ENCODE measurements at regions not wholly inside any gene's neighbourhood (a gene's known extent, or its start where the extent isn't known, plus 50 kb on each side); places are given as distances from the start of the nearest gene placed in this dataset.
"Not testable (repeated sequence)": the region's sequence is repeated elsewhere in the genome, so short reads cannot be mapped to it uniquely, and the experiment has no call there.

DNA sequence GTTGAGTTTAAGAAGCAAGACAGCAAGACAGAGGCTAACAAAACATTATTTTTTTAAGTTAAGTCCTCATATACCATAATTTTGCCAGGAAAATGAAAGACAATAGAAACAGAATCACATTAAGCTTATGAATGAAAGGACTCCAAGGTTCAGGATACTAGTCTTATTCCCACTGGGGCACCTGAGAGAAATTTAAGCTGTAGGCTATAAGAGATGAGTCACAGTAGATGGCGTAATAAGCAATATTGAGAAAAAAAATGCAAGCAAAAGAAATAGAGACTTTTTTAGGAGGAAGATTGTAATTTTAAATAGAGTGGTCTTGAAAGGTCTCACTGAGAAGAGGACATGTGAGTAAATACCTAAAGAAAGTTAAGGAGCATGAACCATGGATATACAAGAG, 57.1 kb upstream of the KIF2B start:
- DNase-seq = no peak

DNA sequence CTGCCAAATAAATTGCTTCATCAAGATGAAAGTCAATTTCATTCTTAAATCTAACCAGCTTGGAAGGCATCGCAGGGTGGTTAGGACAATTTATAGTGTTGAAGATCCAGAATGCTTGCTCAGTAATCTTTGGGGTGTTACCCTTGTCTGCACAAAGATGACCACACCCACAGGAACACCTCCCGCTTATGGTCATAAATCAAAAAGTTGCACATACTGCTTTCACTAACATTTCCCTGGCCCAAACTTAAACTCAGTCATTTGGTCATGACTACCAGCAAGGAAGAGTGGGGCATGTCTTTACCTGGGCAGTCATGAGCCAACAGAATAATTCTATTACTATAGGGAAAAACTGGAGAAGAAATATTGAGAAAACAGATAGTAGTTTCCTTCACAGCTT, 57.6 kb upstream of the KIF2B start:
- DNase-seq = no peak

- no peak for DNase-seq
Observed at GRCh38 chr17:53757559-53757958, 65.2 kb upstream of the KIF2B start.

DNA sequence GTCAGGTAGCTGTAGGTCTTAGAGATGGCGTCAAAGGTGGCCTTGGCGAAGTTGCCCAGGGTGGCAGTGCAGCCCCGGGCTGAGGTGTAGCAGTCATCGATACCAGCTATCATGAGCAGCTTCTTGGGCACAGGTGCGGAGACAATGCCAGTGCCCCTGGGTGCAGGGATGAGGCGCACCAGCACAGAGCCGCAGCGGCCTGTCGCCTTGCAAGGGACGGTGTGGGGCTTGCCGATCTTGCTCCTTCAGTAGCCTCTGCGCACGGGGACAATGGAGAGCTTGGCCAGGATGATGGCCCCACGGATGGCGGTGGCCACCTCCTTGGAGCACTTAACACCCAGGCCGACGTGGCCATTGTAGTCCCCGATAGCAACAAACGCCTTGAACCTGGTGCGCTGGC, 65.6 kb upstream of the KIF2B start:
- DNase-seq = not testable (repeated sequence)

- peak; percentile 11 for DNase-seq
Observed at GRCh38 chr17:53749178-53749577, 73.5 kb upstream of the KIF2B start.

GRCh38 chr17:53748159-53748820, 74.4 kb upstream of the KIF2B start:
- not testable (repeated sequence) for DNase-seq

GRCh38 chr17:53740312-53740711, 82.4 kb upstream of the KIF2B start:
- no peak for DNase-seq

DNA sequence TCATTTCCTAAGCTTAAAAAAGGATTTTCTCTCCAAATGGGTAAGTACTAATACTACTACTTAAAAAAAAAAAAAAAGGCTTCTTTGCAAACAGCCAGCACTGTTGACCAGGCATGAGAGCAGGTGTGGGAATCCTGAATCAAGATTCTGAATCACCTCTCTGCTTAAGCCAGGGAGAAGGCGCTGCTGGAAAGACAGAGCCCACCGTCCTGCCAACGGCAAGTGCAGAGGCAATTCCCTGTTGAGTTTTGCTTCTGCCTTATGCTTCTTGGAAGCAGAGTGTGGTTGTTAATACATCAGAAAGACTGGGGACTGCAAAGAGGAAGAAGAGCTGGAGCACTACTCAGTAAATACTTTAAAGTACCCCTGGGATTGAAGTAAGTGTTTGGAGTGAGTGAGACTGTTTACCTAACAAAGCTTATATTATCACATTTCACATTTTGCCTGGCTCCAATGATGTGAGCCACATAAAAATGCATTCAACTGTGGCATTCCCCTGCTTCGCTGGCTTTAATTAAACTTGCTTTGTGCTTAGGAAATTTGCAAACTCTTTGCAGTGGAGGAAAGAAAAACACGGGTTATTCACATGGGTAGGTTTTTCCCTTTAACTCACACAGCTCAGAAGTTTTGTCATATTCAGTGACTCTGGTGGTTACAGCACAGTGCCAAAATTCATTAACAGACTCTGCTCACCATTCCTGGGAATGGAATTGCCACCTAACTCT, 86.0 kb upstream of the KIF2B start:
- no peak for DNase-seq

- no peak for DNase-seq
Observed at GRCh38 chr17:53724726-53725125, 98.0 kb upstream of the KIF2B start.

GRCh38 chr17:53722407-53722806, 100.3 kb upstream of the KIF2B start:
- peak; percentile 42 for DNase-seq

DNA sequence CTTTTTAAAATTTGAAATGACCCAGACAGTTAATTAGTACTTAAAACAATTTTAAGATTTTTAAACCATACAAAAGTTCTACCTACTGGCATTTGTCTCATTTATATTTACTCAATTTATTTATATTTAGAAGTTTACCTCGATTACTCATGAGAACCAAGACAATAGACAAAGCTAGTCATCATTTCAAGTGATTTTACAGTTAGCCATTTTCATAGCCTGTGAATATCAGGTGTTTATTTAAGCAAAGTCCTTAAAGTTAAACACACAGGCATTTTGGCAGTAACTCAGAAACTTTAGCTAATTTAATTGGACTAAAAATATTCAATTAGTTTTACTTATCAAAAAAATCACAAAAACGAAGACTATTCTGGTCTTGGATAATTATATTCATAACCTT, 101.6 kb upstream of the KIF2B start:
- no peak for DNase-seq

DNA sequence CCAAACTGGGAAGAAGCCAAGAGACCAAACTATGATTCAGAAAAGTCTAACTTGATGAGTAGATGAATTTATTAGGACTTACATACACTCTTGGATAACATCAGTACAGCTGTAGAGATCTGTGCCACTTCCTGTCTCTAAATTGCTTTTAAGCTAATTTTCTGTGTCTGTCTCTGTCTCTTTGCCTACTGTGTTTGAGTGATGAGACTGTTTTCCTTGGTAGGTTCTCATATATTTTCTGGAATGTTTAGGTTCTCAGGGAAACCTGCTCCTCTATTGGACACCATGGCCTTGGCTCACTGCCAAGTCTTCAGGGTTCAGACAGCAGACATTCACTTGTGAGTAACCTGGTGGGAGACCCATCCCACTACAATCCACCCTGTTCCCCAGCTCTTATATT, 103.5 kb upstream of the KIF2B start:
- no peak for DNase-seq

DNA sequence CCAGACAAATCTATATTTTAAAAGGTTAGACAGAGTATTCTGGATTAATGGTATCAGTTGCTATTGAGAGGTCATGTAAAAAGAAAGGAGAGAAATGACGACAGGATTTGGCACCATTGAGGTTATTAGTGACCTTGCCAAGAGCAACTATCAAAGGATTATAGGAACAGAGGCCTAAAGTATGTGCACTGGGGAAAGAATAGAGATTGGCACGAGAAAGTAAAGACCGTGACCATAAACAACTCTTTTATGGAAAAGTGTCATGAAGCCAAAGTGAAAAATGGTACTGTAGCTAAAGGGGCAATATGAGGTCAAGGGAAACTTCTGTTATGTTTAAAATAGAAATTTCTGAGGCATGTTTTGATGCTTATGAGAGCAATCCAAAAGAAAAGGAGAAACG, 115.2 kb upstream of the KIF2B start:
- DNase-seq = no peak

DNA sequence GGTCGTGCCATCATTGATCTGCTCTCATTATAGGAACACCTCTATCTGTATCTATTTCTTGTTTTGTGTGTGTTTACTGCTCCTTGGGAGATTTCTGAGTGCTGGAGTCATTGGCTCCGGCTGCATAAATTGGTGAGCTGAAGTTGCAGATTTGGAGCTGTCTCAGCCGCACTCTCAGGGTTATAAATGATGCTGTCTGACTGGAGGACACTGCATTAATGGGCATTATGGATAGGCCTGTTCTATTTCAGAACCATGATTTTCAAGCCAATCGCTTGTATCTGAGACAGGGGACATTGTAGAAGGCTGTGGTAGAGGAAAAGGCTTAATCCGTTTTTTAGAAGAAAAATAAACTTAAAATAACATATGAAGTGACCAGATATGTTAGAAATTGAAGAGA, 126.4 kb upstream of the KIF2B start:
- no peak for DNase-seq

GRCh38 chr17:53687324-53687723, 135.4 kb upstream of the KIF2B start:
- DNase-seq = no peak

DNA sequence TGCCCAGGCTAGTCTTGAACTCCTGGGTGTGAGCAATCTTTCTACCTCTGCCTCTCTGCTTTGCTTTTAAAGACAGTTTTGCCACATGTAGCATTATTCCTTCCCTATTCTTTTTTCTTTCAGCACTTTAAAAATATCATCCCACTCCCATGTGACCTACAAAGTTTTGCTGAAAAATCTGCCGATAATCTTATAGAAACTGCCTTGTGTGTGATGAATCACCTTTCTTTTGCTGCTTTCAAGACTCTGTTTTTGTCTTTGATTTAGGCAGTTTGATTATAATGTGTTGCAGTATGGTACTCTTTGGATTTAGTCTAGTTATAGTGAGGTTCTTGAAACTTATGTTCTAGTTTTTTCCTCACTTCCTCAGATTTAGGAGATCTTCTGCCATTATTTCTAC, 142.0 kb upstream of the KIF2B start:
- no peak for DNase-seq

DNA sequence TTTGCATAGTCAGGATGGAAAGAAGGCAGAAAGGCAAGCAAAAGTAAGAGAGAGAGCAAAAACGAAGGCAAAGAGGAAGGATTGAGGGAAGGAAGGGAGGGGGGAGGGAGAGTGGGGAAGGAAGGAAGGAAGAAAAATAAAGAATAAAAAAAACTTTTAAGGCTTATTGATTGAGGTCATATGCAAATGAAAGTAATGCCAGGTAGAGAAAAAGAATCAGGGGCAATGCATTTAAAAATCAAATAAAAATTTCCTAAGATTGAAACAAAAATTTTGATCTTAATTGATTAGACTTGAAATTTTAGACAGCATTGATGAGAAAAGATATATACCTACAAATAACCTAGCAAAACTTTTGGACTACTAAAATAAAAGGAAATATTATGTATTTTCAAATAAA, 153.9 kb upstream of the KIF2B start:
- no peak for DNase-seq

DNA sequence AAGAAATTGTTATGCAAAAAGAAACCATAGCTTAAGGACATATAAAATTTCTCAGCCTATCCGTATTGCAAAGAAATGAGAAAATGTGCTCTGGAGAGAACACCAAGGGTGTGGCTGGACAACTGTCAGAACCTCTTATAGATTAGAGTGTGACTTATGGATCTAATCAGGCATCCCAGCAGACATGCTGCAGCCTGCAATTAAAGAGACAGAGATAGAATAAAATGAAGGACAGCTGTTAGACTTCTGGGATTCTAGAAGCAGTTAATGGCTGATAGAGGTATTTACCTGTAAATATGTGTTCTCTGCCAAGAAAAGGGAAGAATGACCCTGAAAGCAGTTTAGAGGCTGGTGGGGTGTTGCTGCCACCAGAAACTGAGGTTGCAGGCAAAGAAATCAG, 160.1 kb upstream of the KIF2B start:
- no peak for DNase-seq

DNA sequence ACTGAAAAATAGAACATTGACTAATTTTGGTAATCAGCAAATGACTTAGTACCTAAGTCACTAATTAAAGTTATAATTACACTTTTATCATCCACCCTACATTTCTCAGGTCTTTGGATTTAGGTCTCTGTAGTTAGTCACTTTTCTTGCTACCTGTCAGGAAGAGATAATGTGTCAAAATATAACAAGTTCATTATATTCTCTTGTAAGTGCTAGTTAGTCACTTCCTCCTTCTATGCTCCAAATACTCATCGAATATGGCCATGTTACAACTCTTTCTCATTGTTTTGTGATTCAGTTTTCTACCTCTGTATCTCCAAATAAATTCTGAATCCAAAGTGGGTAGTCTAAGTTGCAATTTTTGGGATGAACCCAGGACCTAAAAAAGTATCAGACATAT, 163.5 kb upstream of the KIF2B start:
- no peak for DNase-seq

- DNase-seq = no peak
Observed at GRCh38 chr17:53655591-53655990, 167.1 kb upstream of the KIF2B start.

DNA sequence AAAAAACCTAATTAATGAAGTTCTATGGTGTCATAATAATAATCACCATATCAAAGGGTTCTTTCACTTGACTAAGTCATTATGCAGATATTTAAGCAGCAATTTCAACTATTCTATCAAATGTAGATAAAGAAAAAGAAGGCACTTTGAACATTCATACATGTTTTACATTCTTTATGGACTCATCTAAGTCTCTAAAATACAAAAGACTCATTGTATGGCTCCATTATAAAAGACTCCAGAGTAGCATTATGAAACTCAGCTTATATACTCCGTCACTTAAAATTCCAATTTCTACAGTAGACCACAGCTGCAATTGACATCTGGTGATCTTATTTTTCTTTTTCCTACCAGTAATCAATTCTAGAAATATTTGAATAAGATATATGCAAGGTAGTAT, 173.5 kb upstream of the KIF2B start:
- DNase-seq = no peak

GRCh38 chr17:53646835-53647234, 175.9 kb upstream of the KIF2B start:
- DNase-seq = no peak

- DNase-seq = no peak
Observed at GRCh38 chr17:53640808-53641207, 181.9 kb upstream of the KIF2B start.

DNA sequence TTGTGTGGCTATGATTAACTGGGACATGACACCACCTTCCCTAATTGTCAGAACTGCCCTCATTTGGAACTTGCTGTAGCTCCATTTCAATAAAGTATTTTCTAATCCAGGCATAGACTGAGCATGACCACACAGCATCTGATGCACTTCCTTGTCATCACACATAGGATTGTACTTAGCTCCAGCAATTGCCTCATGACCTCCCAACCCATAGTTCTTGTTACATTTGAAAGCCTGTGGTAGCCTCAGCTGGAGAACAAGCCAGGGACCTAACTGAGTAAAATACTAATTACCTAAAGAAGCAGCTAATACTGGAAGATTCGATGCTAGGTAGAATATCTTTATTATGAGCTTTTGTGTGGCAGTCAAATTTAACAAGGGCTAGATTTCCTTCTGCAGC, 187.3 kb upstream of the KIF2B start:
- DNase-seq = no peak

DNA sequence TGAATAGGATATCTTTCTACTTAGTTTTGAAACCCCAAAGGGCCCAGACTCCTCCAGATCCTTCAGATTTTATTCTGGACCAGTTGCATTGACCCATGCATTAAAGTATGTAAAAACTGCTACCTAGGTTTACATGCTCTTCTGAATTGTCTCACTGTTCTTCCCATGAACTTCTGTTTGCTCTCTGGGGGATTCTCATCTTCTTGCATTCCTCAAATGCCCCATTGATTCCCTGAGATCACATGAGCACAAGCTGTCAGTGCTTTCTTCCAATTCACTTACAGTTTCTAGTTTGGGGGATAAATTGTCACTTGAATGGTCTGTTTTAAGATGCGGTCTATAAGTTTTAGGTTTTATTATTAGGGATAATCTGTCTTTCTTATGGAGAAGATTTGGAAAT, 188.9 kb upstream of the KIF2B start:
- no peak for DNase-seq
